CD4-positive, alpha-beta memory T cell (primary cell): ENCODE measurements at regions not wholly inside any gene's neighbourhood (a gene's known extent, or its start where the extent isn't known, plus 50 kb on each side); places are given as distances from the start of the nearest gene placed in this dataset.

Source experiments
- CTCF ChIA-PET: fragments of 350-600 bp; sonication (Branson Sonifier 250); formaldehyde crosslinking; loops from one replicate; lab custom pipeline; 2021; ENCODE audit warnings: inconsistent platforms; ENCODE audit not compliant: partially characterized antibody; lab: Charles Lee
- POLR2A ChIA-PET: fragments of 350-600 bp; sonication (Branson Sonifier 250); formaldehyde crosslinking; loops from one replicate; lab custom pipeline; 2021; ENCODE audit not compliant: partially characterized antibody; lab: Charles Lee
- DNase-seq, 5 donors: peaks; one replicate each; pipeline versions ENCODE4 v3.0.0 to v3.0.0-alpha.2; 2020 to 2022; ENCODE audit warnings: mixed read lengths in 1 of 5
- H3K27ac ChIP-seq: one replicate; pipeline ENCODE4 v1.7.0; 2013; ENCODE audit warnings: low read depth, low read length
- H3K27me3 ChIP-seq: 2 replicates; pipeline ENCODE4 v1.7.0; 2013; ENCODE audit warnings: mild to moderate bottlenecking, low read length, moderate library complexity; ENCODE audit not compliant: insufficient read depth
- H3K36me3 ChIP-seq: 2 replicates; pipeline ENCODE4 v1.7.0; 2013; ENCODE audit warnings: mild to moderate bottlenecking, low read length, moderate library complexity; ENCODE audit not compliant: insufficient read depth
- H3K4me1 ChIP-seq: 2 replicates; pipeline ENCODE4 v1.7.0; 2013; ENCODE audit warnings: mild to moderate bottlenecking, low read length, moderate library complexity; ENCODE audit not compliant: insufficient read depth
- H3K4me3 ChIP-seq, 2 donors: one replicate each; pipeline ENCODE4 v1.7.0; 2013; ENCODE audit warnings: low read length in 2 of 2, mild to moderate bottlenecking in 1 of 2
- H3K9me3 ChIP-seq, 2 donors: one replicate each; pipeline ENCODE4 v1.7.0; 2013; ENCODE audit warnings: low read length in 2 of 2, control low read depth in 1 of 2; ENCODE audit not compliant: control insufficient read depth in 1 of 2
- H3K27ac Mint-ChIP-seq, 7 donors: one replicate each; pipeline ENCODE4 v1.8.0; 2020 to 2021; ENCODE audit warnings: mixed read lengths in 7 of 7, mild to moderate bottlenecking in 6 of 7, inconsistent platforms in 3 of 7, moderate library complexity in 3 of 7
- H3K27me3 Mint-ChIP-seq, 2 donors: one replicate each; pipeline ENCODE4 v1.8.0; 2020 to 2021; ENCODE audit warnings: mixed read lengths in 2 of 2
- H3K36me3 Mint-ChIP-seq, 2 donors: one replicate each; pipeline ENCODE4 v1.8.0; 2020 to 2021; ENCODE audit warnings: mixed read lengths in 2 of 2, inconsistent platforms in 1 of 2, mild to moderate bottlenecking in 1 of 2
- H3K4me1 Mint-ChIP-seq, 4 donors: one replicate each; pipeline ENCODE4 v1.8.0; 2020 to 2021; ENCODE audit warnings: mixed read lengths in 4 of 4, mild to moderate bottlenecking in 1 of 4
- H3K4me3 Mint-ChIP-seq, 8 donors: one replicate each; pipeline ENCODE4 v1.8.0; 2020 to 2021; ENCODE audit warnings: mixed read lengths in 8 of 8, mild to moderate bottlenecking in 7 of 8, moderate library complexity in 6 of 8, inconsistent platforms in 3 of 8
- H3K9me3 Mint-ChIP-seq, 8 donors: one replicate each; pipeline ENCODE4 v1.8.0; 2020 to 2021; ENCODE audit warnings: mixed read lengths in 8 of 8, mild to moderate bottlenecking in 5 of 8, inconsistent platforms in 3 of 8, moderate library complexity in 1 of 8
- intact Hi-C: fragments of 100-400 bp; cut with micrococcal nuclease; formaldehyde crosslinking; loops from one replicate; pipeline ENCODE4 v1.15.1; 2023

GRCh38 chr9:23934291-23934906 lies 108.4 kb upstream of the ELAVL2 start:
- Mint-ChIP-seq H3K36me3 (no peaks in the 10 kb centered on the region), H3K4me1 (no peaks in the 10 kb centered on the region), H3K27ac (no peak overlapping the region), H3K9me3 (peaks cover 0 to 7% (median 2%) of the 10 kb centered on the region in 8 donors), H3K4me3 (no peak overlapping the region), H3K27me3 (no peaks in the 10 kb centered on the region)
- Histone ChIP-seq H3K4me1 (no peaks in the 10 kb centered on the region), H3K27ac (no peak overlapping the region), H3K4me3 (no peak overlapping the region), H3K9me3 (no peaks in the 10 kb centered on the region), H3K27me3 (no peaks in the 10 kb centered on the region), H3K36me3 (no peaks in the 10 kb centered on the region)
- CTCF ChIA-PET = no interaction called here
- intact Hi-C loops = no loop called here
- DNase-seq = no peak
- POLR2A ChIA-PET = no interaction called here

- no peak overlapping the region for H3K27ac Mint-ChIP-seq
- POLR2A ChIA-PET = no interaction called here
- peaks cover 0 to 7% (median 3%) of the 10 kb centered on the region in 8 donors for H3K9me3 Mint-ChIP-seq
- no peak for DNase-seq
- Histone ChIP-seq H3K9me3 (no peaks in the 10 kb centered on the region), H3K4me3 (no peak overlapping the region), H3K27me3 (no peaks in the 10 kb centered on the region), H3K27ac (no peak overlapping the region), H3K4me1 (no peaks in the 10 kb centered on the region), H3K36me3 (no peaks in the 10 kb centered on the region)
- no peak overlapping the region for H3K4me3 Mint-ChIP-seq
- H3K4me1 Mint-ChIP-seq = no peaks in the 10 kb centered on the region
- intact Hi-C loops = no loop called here
- no peaks in the 10 kb centered on the region for H3K27me3 Mint-ChIP-seq
- no peaks in the 10 kb centered on the region for H3K36me3 Mint-ChIP-seq
- CTCF ChIA-PET = no interaction called here
These were observed 107.3 kb upstream of the ELAVL2 start for GRCh38 chr9:23933348-23933747.

DNA sequence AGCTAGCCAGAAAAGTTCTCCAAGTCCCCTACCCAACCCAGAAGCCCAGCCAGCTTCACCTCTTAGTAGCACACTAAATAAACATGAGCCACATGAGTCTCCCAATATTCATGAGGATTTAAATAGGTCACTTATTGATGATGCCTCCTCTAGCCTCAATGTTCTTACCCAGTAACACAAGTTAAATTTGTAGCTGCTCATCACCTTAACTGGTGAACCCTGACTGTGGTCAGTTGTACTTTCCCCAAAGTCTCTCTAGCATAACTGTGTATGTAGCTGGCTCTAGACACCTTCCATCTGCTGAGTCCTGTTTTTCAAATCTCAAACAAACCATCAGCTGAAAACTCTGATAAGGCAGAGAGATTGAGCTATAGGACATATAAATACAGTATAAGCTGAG lies 100.3 kb upstream of the ELAVL2 start:
- H3K27me3 Mint-ChIP-seq = no peaks in the 10 kb centered on the region
- no peak overlapping the region for H3K4me3 Mint-ChIP-seq
- Histone ChIP-seq H3K27ac (no peak overlapping the region), H3K36me3 (no peaks in the 10 kb centered on the region), H3K9me3 (no peaks in the 10 kb centered on the region), H3K27me3 (no peaks in the 10 kb centered on the region), H3K4me3 (no peak overlapping the region), H3K4me1 (no peaks in the 10 kb centered on the region)
- no peak overlapping the region for H3K27ac Mint-ChIP-seq
- H3K36me3 Mint-ChIP-seq = no peaks in the 10 kb centered on the region
- peaks cover 0 to 14% (median 5%) of the 10 kb centered on the region in 8 donors for H3K9me3 Mint-ChIP-seq
- ChIA-PET CTCF (interaction anchor here (0.9 kb wide), 1 partner anchor 14 kb away, joined by 3 read pairs; no protein-coding TSS in a partner anchor), POLR2A (no interaction called here)
- intact Hi-C loops = no loop called here
- DNase-seq = no peak
- no peaks in the 10 kb centered on the region for H3K4me1 Mint-ChIP-seq

- Histone ChIP-seq H3K4me3 (no peak overlapping the region), H3K27ac (no peak overlapping the region), H3K9me3 (no peaks in the 10 kb centered on the region), H3K36me3 (no peaks in the 10 kb centered on the region), H3K27me3 (no peaks in the 10 kb centered on the region), H3K4me1 (no peaks in the 10 kb centered on the region)
- intact Hi-C loops = no loop called here
- H3K27ac Mint-ChIP-seq = no peak overlapping the region
- H3K4me1 Mint-ChIP-seq = no peaks in the 10 kb centered on the region
- H3K36me3 Mint-ChIP-seq = no peaks in the 10 kb centered on the region
- H3K4me3 Mint-ChIP-seq = no peak overlapping the region
- DNase-seq = no peak
- no peaks in the 10 kb centered on the region for H3K27me3 Mint-ChIP-seq
- ChIA-PET POLR2A (no interaction called here), CTCF (no interaction called here)
- peaks cover 0 to 26% (median 8%) of the 10 kb centered on the region in 8 donors for H3K9me3 Mint-ChIP-seq
These were observed 88.5 kb upstream of the ELAVL2 start for GRCh38 chr9:23914431-23915003.

- intact Hi-C loops = no loop called here
- no peaks in the 10 kb centered on the region for H3K4me1 ChIP-seq
- Mint-ChIP-seq H3K4me1 (no peaks in the 10 kb centered on the region), H3K36me3 (no peaks in the 10 kb centered on the region), H3K4me3 (no peak overlapping the region), H3K9me3 (peaks cover 1 to 15% (median 7%) of the 10 kb centered on the region in 8 donors), H3K27ac (no peak overlapping the region), H3K27me3 (no peaks in the 10 kb centered on the region)
- H3K27me3 ChIP-seq = no peaks in the 10 kb centered on the region
- no peak overlapping the region for H3K27ac ChIP-seq
- H3K4me3 ChIP-seq = no peak overlapping the region
- H3K9me3 ChIP-seq = no peaks in the 10 kb centered on the region
- DNase-seq = no peak
- H3K36me3 ChIP-seq = no peaks in the 10 kb centered on the region
- CTCF ChIA-PET = no interaction called here
- POLR2A ChIA-PET = no interaction called here
These were observed 81.3 kb upstream of the ELAVL2 start for GRCh38 chr9:23907343-23907742.

DNA sequence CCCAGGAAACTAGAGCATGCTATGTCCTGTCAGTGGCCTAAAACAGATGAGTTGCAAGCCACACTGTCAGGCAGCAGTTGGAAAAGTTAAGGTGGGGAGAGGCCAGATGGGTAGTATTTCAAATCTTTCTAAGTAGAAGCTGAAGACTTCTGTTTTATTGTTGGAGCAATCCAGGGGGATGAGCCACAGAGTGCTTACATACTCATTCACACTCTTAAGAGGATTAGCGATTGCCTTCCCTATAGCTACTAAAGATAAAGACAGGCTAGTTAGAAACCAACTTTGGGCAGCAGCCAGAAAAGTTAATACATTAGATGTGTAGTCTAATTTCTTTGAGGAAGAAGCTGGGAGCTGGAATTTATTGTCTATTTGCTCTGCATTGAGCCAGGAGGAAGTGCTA lies 61.7 kb upstream of the ELAVL2 start:
- Histone ChIP-seq H3K9me3 (no peaks in the 10 kb centered on the region), H3K4me3 (no peak overlapping the region), H3K27ac (no peak overlapping the region), H3K36me3 (no peaks in the 10 kb centered on the region), H3K27me3 (no peaks in the 10 kb centered on the region), H3K4me1 (no peaks in the 10 kb centered on the region)
- no peak for DNase-seq
- Mint-ChIP-seq H3K4me3 (no peak overlapping the region), H3K27ac (no peak overlapping the region), H3K36me3 (no peaks in the 10 kb centered on the region), H3K9me3 (peaks cover 4 to 33% (median 20%) of the 10 kb centered on the region in 8 donors), H3K4me1 (no peaks in the 10 kb centered on the region), H3K27me3 (no peaks in the 10 kb centered on the region)
- intact Hi-C loops = no loop called here
- POLR2A ChIA-PET = no interaction called here
- CTCF ChIA-PET = no interaction called here
